K562 (cell line): ENCODE measurements at regions not wholly inside any gene's neighbourhood (a gene's known extent, or its start where the extent isn't known, plus 50 kb on each side); places are given as distances from the start of the nearest gene placed in this dataset.

Experiments
- ATAC-seq: fragments of 200-7000 bp; cut with Tn5 transposase; 3 replicates; pipeline ENCODE4 v1.9.1; 2020; ENCODE audit warnings: moderate library complexity
- BruUV-seq: library from RNA; stranded (reverse); fragments of 400-500 nt; replicated peaks from 2 replicates; lab custom pipeline; 2021; lab: Mats Ljungman, UMichigan
- CTCF ChIA-PET: fragments of 300-600 bp; formaldehyde crosslinking; extraction: SDS; loops from one replicate; lab custom pipeline; 2021; ENCODE audit warnings: low intra/inter-chr PET ratio; lab: Yijun Ruan, JAX
- POLR2A ChIA-PET: fragments of 300-600, 350-650 bp; sonication (Branson Sonifier 250); formaldehyde crosslinking; extraction: SDS; loops from one replicate; lab custom pipeline; 2021; ENCODE audit warnings: antibody characterized with exemption, inconsistent platforms; lab: Yijun Ruan, JAX
- DNase-seq, 4 experiments: peaks; one replicate each; pipeline versions ENCODE4 v3.0.0 to v3.0.0-alpha.2; 2011 to 2018; ENCODE audit warnings: low spot score in 3 of 4, mixed read lengths in 3 of 4; ENCODE audit errors: extremely low read depth in 1 of 4
- FAIRE-seq: peaks from 2 replicates; lab custom pipeline; 2011; peaks lifted over from hg19 to GRCh38; lab: Jason Lieb, UNC
- H2AFZ ChIP-seq: 2 replicates; pipeline ENCODE4 v1.6.0; 2011; ENCODE audit warnings: low read depth, low read length, control low read depth, inconsistent platforms
- H3K27ac ChIP-seq: fragments of 200-600 bp; 3 replicates; pipeline ENCODE4 v1.8.0; 2011; ENCODE audit warnings: low read depth, mild to moderate bottlenecking, control low read depth, inconsistent platforms, low read length, moderate library complexity, mixed read lengths; ENCODE audit errors: extremely low read depth
- H3K27me3 ChIP-seq, 2 experiments: fragments of 300-600 bp in 1 of 2; 2 replicates in 1 of 2; 3 replicates in 1 of 2; pipeline versions ENCODE4 v1.6.0 to v1.8.0; 2011; ENCODE audit warnings: inconsistent platforms in 2 of 2, low read length in 2 of 2, mild to moderate bottlenecking in 1 of 2, mixed read lengths in 1 of 2, moderate library complexity in 1 of 2; ENCODE audit not compliant: control insufficient read depth in 2 of 2, insufficient read depth in 2 of 2
- H3K36me3 ChIP-seq: fragments of 300-600 bp; 3 replicates; pipeline ENCODE4 v1.8.0; 2011; ENCODE audit warnings: mild to moderate bottlenecking, low read length, inconsistent platforms; ENCODE audit not compliant: control insufficient read depth, insufficient read depth
- H3K4me1 ChIP-seq, 2 experiments: fragments of 200-600 bp in 1 of 2; replicated peaks in 1 of 2; 2 replicates in 1 of 2; 3 replicates in 1 of 2; pipeline versions ENCODE4 v1.5.1 to v1.8.0; 2011; ENCODE audit warnings: inconsistent platforms in 2 of 2, low read length in 2 of 2, mild to moderate bottlenecking in 1 of 2, mixed read lengths in 1 of 2, moderate library complexity in 1 of 2; ENCODE audit not compliant: control insufficient read depth in 2 of 2, insufficient read depth in 2 of 2
- H3K4me2 ChIP-seq: 2 replicates; pipeline ENCODE4 v1.6.1; 2011; ENCODE audit warnings: low read length, control low read depth, inconsistent platforms, mixed read lengths; ENCODE audit not compliant: insufficient read depth
- H3K4me3 ChIP-seq: fragments of 200-600 bp; sonication (generic), shearing (Covaris generic); 2 replicates; pipeline ENCODE4 v1.5.1; 2016; ENCODE audit warnings: control low read depth, inconsistent platforms
- H3K79me2 ChIP-seq: fragments of 200-600 bp; 3 replicates; pipeline ENCODE4 v1.8.0; 2011; ENCODE audit warnings: low read length, inconsistent platforms; ENCODE audit not compliant: control insufficient read depth, insufficient read depth
- H3K9ac ChIP-seq, 2 experiments: 2 replicates each; pipeline versions ENCODE4 v1.6.0 to v1.6.1; 2011; ENCODE audit warnings: low read depth in 2 of 2, low read length in 2 of 2, control low read depth in 1 of 2, inconsistent platforms in 1 of 2, mild to moderate bottlenecking in 1 of 2, mixed read lengths in 1 of 2; ENCODE audit not compliant: insufficient read depth in 1 of 2
- H3K9me1 ChIP-seq: one replicate; pipeline ENCODE4 v1.6.0; 2011; ENCODE audit warnings: inconsistent platforms, mild to moderate bottlenecking, low read length, moderate library complexity; ENCODE audit not compliant: control insufficient read depth, insufficient read depth
- H3K9me3 ChIP-seq: replicated peaks from 2 replicates; pipeline ENCODE4 v1.5.1; 2011; ENCODE audit warnings: low read depth, low read length, inconsistent platforms; ENCODE audit not compliant: control insufficient read depth, insufficient read depth
- H4K20me1 ChIP-seq: replicated peaks from 2 replicates; pipeline ENCODE4 v1.6.1; 2011; ENCODE audit warnings: low read length, inconsistent platforms, mixed read lengths; ENCODE audit not compliant: control insufficient read depth, insufficient read depth
- KDM5B ChIP-seq: fragments of 200-600 bp; sonication (generic); IDR thresholded peaks from 2 replicates; pipeline ENCODE4 v1.6.1; 2012; ENCODE audit warnings: low read depth, mild to moderate bottlenecking, moderate library complexity, low read length, control low read depth, inconsistent platforms; ENCODE audit not compliant: insufficient replicate concordance
- PHF21A ChIP-seq: fragments of 450-650 bp; IDR thresholded peaks from 2 replicates; pipeline ENCODE4 v1.6.1; 2017; ENCODE audit warnings: low read depth, borderline replicate concordance
- RCOR1 ChIP-seq, 2 experiments: IDR thresholded peaks; 2 replicates each; pipeline ENCODE4 v1.6.1; 2012; ENCODE audit warnings: low read depth in 2 of 2, low read length in 2 of 2, borderline replicate concordance in 1 of 2, improper control_type of control experiment in 1 of 2
- TARDBP ChIP-seq: fragments of 450-650 bp; IDR thresholded peaks from 2 replicates; pipeline ENCODE4 v1.6.1; 2016
- ZNF184 ChIP-seq: sonication (generic); formaldehyde crosslinking; IDR thresholded peaks from 2 replicates; pipeline ENCODE4 v1.5.0; 2020; ENCODE audit warnings: missing genetic modification reagents
- ZNF212 ChIP-seq: fragments of 450-650 bp; formaldehyde crosslinking; IDR thresholded peaks from 2 replicates; pipeline ENCODE4 v1.4.0; 2020; ENCODE audit warnings: mild to moderate bottlenecking
- ZNF76 ChIP-seq: fragments of 250-450 bp; sonication (Bioruptor Pico); IDR thresholded peaks from 2 replicates; pipeline ENCODE4 v1.4.0; 2020; ENCODE audit warnings: mild to moderate bottlenecking, moderate library complexity, borderline replicate concordance
- WGBS: fragments of 100-300 bp; shearing (Covaris generic); methylation state at CpG from one replicate; pipeline ENCODE4 v1.1.6; 2016; ENCODE audit warnings: low coverage, mixed read lengths; ENCODE audit not compliant: insufficient coverage; ENCODE audit errors: missing lambda C conversion rate; 5-methylcytosine and 5-hydroxymethylcytosine counted together
- in situ Hi-C: fragments of 300-500 bp; cut with MboI; formaldehyde crosslinking; loops from 4 replicates; pipeline ENCODE4 v1.15.0; 2018; ENCODE audit warnings: inconsistent platforms, mixed read lengths
- intact Hi-C: fragments of 100-400 bp; cut with micrococcal nuclease; formaldehyde crosslinking; loops from 2 replicates; pipeline ENCODE4 v1.14.2; 2022
- TF ChIP-seq, protein P1 (sequence below): fragments of 450-650 bp; IDR thresholded peaks from 2 replicates; pipeline ENCODE4 v1.6.1; 2016; ENCODE audit warnings: borderline replicate concordance
- TF ChIP-seq, protein P2 (sequence below), 2 experiments: fragments of 450-650 bp in 1 of 2; sonication (generic) in 1 of 2; formaldehyde crosslinking; conservative IDR thresholded peaks; 2 replicates each; pipeline versions ENCODE4 v1.4.0 to v1.8.1; 2020 to 2022; ENCODE audit warnings: mild to moderate bottlenecking in 1 of 2, missing genetic modification reagents in 1 of 2
- TF ChIP-seq, protein P3 (sequence below): sonication (generic); formaldehyde crosslinking; IDR thresholded peaks from 2 replicates; pipeline ENCODE4 v1.5.0; 2020; ENCODE audit warnings: missing genetic modification reagents

DNA sequence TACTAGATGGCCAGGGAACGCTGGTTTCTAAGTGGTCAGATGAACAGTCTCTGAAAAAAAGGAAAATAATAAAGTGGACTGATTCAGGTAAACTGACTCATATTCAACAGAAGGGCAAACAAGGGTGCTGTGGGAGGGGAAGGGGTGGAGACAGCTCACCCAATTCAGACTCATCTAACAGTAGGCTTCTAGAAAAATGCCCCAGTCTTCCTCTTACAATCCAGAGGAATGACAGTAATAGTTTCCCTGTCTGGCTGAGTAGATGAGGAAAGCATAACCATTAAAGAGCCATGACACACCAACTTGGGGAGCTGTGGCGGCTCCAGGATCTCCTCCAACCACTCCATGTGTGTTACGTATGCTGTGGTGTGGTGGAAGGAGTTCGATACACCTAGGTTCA is 231.4 kb upstream of the UMPS start:
- no peak overlapping the region for H3K4me2 ChIP-seq
- 0% methylated on average over 4 of the region's 4 CpGs for WGBS
- ChIA-PET POLR2A (no interaction called here), CTCF (no interaction called here)
- H3K27ac ChIP-seq, result no peak overlapping the region
- H3K4me1 ChIP-seq, result no peaks in the 10 kb centered on the region
- H3K9ac ChIP-seq, result no peak overlapping the region
- H2AFZ ChIP-seq, result no peak overlapping the region
- H3K79me2 ChIP-seq, result no peaks in the 10 kb centered on the region
- H3K9me3 ChIP-seq, result no peaks in the 10 kb centered on the region
- intact Hi-C loops, result no loop called here
- in situ Hi-C loops, result no loop called here
- TF ChIP-seq, protein P1, sequence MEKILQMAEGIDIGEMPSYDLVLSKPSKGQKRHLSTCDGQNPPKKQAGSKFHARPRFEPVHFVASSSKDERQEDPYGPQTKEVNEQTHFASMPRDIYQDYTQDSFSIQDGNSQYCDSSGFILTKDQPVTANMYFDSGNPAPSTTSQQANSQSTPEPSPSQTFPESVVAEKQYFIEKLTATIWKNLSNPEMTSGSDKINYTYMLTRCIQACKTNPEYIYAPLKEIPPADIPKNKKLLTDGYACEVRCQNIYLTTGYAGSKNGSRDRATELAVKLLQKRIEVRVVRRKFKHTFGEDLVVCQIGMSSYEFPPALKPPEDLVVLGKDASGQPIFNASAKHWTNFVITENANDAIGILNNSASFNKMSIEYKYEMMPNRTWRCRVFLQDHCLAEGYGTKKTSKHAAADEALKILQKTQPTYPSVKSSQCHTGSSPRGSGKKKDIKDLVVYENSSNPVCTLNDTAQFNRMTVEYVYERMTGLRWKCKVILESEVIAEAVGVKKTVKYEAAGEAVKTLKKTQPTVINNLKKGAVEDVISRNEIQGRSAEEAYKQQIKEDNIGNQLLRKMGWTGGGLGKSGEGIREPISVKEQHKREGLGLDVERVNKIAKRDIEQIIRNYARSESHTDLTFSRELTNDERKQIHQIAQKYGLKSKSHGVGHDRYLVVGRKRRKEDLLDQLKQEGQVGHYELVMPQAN, result no peak
- TF ChIP-seq, protein P2, sequence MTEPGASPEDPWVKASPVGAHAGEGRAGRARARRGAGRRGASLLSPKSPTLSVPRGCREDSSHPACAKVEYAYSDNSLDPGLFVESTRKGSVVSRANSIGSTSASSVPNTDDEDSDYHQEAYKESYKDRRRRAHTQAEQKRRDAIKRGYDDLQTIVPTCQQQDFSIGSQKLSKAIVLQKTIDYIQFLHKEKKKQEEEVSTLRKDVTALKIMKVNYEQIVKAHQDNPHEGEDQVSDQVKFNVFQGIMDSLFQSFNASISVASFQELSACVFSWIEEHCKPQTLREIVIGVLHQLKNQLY (CRISPR knock-in tag; conservative IDR thresholded peaks at IDR 0.05), result no peak
- TF ChIP-seq RCOR1 (IDR thresholded peaks at IDR 0.05; ENCODE audit: borderline replicate concordance in 1 of 2, low read depth in 2 of 2, low read length in 2 of 2), result no peak
- no peak for TF ChIP-seq ZNF76 (CRISPR knock-in tag)
- no peak for TF ChIP-seq ZNF184
- no peak for TF ChIP-seq KDM5B
- TF ChIP-seq, protein P3, sequence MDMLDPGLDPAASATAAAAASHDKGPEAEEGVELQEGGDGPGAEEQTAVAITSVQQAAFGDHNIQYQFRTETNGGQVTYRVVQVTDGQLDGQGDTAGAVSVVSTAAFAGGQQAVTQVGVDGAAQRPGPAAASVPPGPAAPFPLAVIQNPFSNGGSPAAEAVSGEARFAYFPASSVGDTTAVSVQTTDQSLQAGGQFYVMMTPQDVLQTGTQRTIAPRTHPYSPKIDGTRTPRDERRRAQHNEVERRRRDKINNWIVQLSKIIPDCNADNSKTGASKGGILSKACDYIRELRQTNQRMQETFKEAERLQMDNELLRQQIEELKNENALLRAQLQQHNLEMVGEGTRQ, result no peak
- TF ChIP-seq PHF21A, result no peak
- no peak for TF ChIP-seq TARDBP
- TF ChIP-seq ZNF212 (CRISPR knock-in tag), result no peak
- H3K4me3 ChIP-seq, result no peak overlapping the region
- BruUV-seq, result no TSS peak
- H3K9me1 ChIP-seq, result no peaks in the 10 kb centered on the region
- FAIRE-seq (no peak), DNase-seq (no peak), ATAC-seq (no peak)
- no peaks in the 10 kb centered on the region; a peak in 2 of 5 replicates for H3K27me3 ChIP-seq
- H3K36me3 ChIP-seq, result no peaks in the 10 kb centered on the region
- H4K20me1 ChIP-seq, result no peaks in the 10 kb centered on the region
